B cell (primary cell): ENCODE measurements at regions not wholly inside any gene's neighbourhood (a gene's known extent, or its start where the extent isn't known, plus 50 kb on each side); places are given as distances from the start of the nearest gene placed in this dataset.

Experiments
- ATAC-seq: fragments of 200-7000 bp; cut with Tn5 transposase; one replicate; pipeline ENCODE4 v1.10.0; 2021; ENCODE audit warnings: low read depth, mild to moderate bottlenecking, moderate number of reproducible peaks, moderate library complexity
- CTCF ChIA-PET: fragments of 350-600 bp; sonication (Branson Sonifier 250); formaldehyde crosslinking; loops from one replicate; lab custom pipeline; 2021; ENCODE audit warnings: antibody characterized with exemption, inconsistent platforms; lab: Charles Lee
- POLR2A ChIA-PET: fragments of 350-600 bp; sonication (Branson Sonifier 250); formaldehyde crosslinking; loops from one replicate; lab custom pipeline; 2021; ENCODE audit warnings: antibody characterized with exemption; lab: Charles Lee
- DNase-seq: peaks from one replicate; pipeline ENCODE4 v3.0.0; 2013
- H2AFZ ChIP-seq: 2 replicates; pipeline ENCODE4 v1.6.1; 2012; ENCODE audit warnings: mild to moderate bottlenecking, low read depth, low read length; ENCODE audit not compliant: insufficient read depth, poor library complexity, severe bottlenecking
- H3K27ac ChIP-seq, 2 donors: 1 replicate in 1 of 2; 2 replicates in 1 of 2; pipeline ENCODE4 v1.5.1; 2012 to 2013; ENCODE audit warnings: low read length in 2 of 2, mild to moderate bottlenecking in 2 of 2, moderate library complexity in 1 of 2
- H3K27me3 ChIP-seq, 4 experiments: fragments of 200-600 bp in 1 of 4; sonication (generic) in 1 of 4; replicated peaks in 1 of 4; 1 replicate in 2 of 4; 2 replicates in 2 of 4; pipeline versions ENCODE4 v1.6.1 to v1.7.0; 2013 to 2016; ENCODE audit warnings: low read length in 3 of 4, mild to moderate bottlenecking in 2 of 4, mixed read lengths in 1 of 4, moderate library complexity in 1 of 4; ENCODE audit not compliant: insufficient read depth in 4 of 4, control insufficient read depth in 3 of 4; ENCODE audit errors: control extremely low read depth in 1 of 4
- H3K36me3 ChIP-seq, 2 experiments: replicated peaks in 1 of 2; 1 replicate in 1 of 2; 2 replicates in 1 of 2; pipeline versions ENCODE4 v1.6.1 to v1.7.1; 2013; ENCODE audit warnings: low read length in 1 of 2; ENCODE audit not compliant: insufficient read depth in 2 of 2, control insufficient read depth in 1 of 2; ENCODE audit errors: control extremely low read depth in 1 of 2, extremely low read depth in 1 of 2
- H3K4me1 ChIP-seq, 2 donors: fragments of 200-600 bp in 1 of 2; sonication (generic) in 1 of 2; 1 replicate in 1 of 2; 2 replicates in 1 of 2; pipeline versions ENCODE4 v1.5.1 to v1.6.1; 2013 to 2017; ENCODE audit warnings: low read length in 2 of 2; ENCODE audit not compliant: control insufficient read depth in 2 of 2, insufficient read depth in 2 of 2
- H3K4me2 ChIP-seq: replicated peaks from 2 replicates; pipeline ENCODE3; 2012; ENCODE audit warnings: mild to moderate bottlenecking, low read depth, low read length; ENCODE audit not compliant: poor library complexity, severe bottlenecking
- H3K4me3 ChIP-seq, 5 experiments: fragments of 200-600 bp in 1 of 5; sonication (generic) in 1 of 5; 1 replicate in 3 of 5; 2 replicates in 2 of 5; pipeline versions ENCODE4 v1.5.1 to v1.7.0; 2011 to 2016; ENCODE audit warnings: low read length in 4 of 5, mild to moderate bottlenecking in 4 of 5, low read depth in 2 of 5, control low read depth in 1 of 5, moderate library complexity in 1 of 5; ENCODE audit not compliant: insufficient read depth in 1 of 5; ENCODE audit errors: control extremely low read depth in 1 of 5, extremely low read depth in 1 of 5
- H3K79me2 ChIP-seq: fragments of 200-600 bp; sonication (generic); one replicate; pipeline ENCODE4 v1.6.0; 2016; ENCODE audit warnings: low read length; ENCODE audit not compliant: control insufficient read depth, insufficient read depth
- H3K9ac ChIP-seq: fragments of 200-600 bp; sonication (generic); 2 replicates; pipeline ENCODE4 v1.6.1; 2017; ENCODE audit warnings: mild to moderate bottlenecking, low read length, moderate library complexity
- H3K9me3 ChIP-seq, 3 donors: one replicate each; pipeline versions ENCODE4 v1.6.1 to v1.7.1; 2013; ENCODE audit warnings: low read length in 2 of 3; ENCODE audit not compliant: control insufficient read depth in 2 of 3, insufficient read depth in 1 of 3; ENCODE audit errors: control extremely low read depth in 1 of 3
- H4K20me1 ChIP-seq: 2 replicates; pipeline ENCODE4 v1.6.0; 2012; ENCODE audit warnings: mild to moderate bottlenecking, low read length; ENCODE audit not compliant: insufficient read depth, control insufficient read depth, poor library complexity, severe bottlenecking
- H3K27ac Mint-ChIP-seq: one replicate; pipeline ENCODE4 v1.8.0; 2021; ENCODE audit warnings: mixed read lengths
- H3K27me3 Mint-ChIP-seq: one replicate; pipeline ENCODE4 v1.8.0; 2021; ENCODE audit warnings: mixed read lengths
- H3K4me1 Mint-ChIP-seq: one replicate; pipeline ENCODE4 v1.8.0; 2021; ENCODE audit warnings: mixed read lengths
- H3K4me3 Mint-ChIP-seq: one replicate; pipeline ENCODE4 v1.8.0; 2021; ENCODE audit warnings: mixed read lengths
- H3K9me3 Mint-ChIP-seq: one replicate; pipeline ENCODE4 v1.8.0; 2022; ENCODE audit warnings: mixed read lengths; ENCODE audit not compliant: insufficient read depth
- CTCF ChIP-seq: fragments of 200-600 bp; IDR thresholded peaks from one replicate; pipeline ENCODE4 v1.8.0; 2022; ENCODE audit warnings: antibody characterized with exemption, mild to moderate bottlenecking
- EZH2 ChIP-seq: IDR thresholded peaks from 2 replicates; pipeline ENCODE4 v1.6.1; 2012; ENCODE audit warnings: borderline replicate concordance, low read depth, mild to moderate bottlenecking, moderate library complexity, low read length; ENCODE audit not compliant: insufficient read depth, poor library complexity, severe bottlenecking
- WGBS: methylation state at CpG from one replicate; pipeline ENCODE4 v1.1.5; 2013; ENCODE audit warnings: missing lambda C conversion rate; ENCODE audit not compliant: insufficient coverage; 5-methylcytosine and 5-hydroxymethylcytosine counted together
- intact Hi-C: fragments of 100-400 bp; cut with micrococcal nuclease; formaldehyde crosslinking; loops from one replicate; pipeline ENCODE4 v1.10.0; 2022

GRCh38 chr12:92416385-92416812 is 270.8 kb upstream of the BTG1 start:
- DNase-seq (no peak), ATAC-seq (no peak)
- Histone ChIP-seq H3K36me3 (no peaks in the 10 kb centered on the region), H2AFZ (no peak overlapping the region), H3K79me2 (no peaks in the 10 kb centered on the region), H3K9me3 (no peaks in the 10 kb centered on the region), H3K27me3 (no peaks in the 10 kb centered on the region), H4K20me1 (no peaks in the 10 kb centered on the region), H3K4me3 (no peak overlapping the region), H3K4me1 (peaks cover 14 to 20% of the 10 kb centered on the region in 2 donors), H3K9ac (no peak overlapping the region), H3K4me2 (no peak overlapping the region), H3K27ac (no peak overlapping the region)
- CTCF ChIA-PET: interaction anchor here (1.3 kb wide), 1 partner anchor 8 kb away, joined by 8 read pairs; no protein-coding TSS in a partner anchor
- intact Hi-C loops: no loop called here
- POLR2A ChIA-PET: no interaction called here
- peaks cover 2% of the 10 kb centered on the region for H3K9me3 Mint-ChIP-seq
- 100% methylated on average over 1 of the region's 4 CpGs for WGBS
- TF ChIP-seq CTCF: no peak
- no peak for TF ChIP-seq EZH2
- H3K4me1 Mint-ChIP-seq: peaks cover 31% of the 10 kb centered on the region
- no peaks in the 10 kb centered on the region for H3K27me3 Mint-ChIP-seq
- no peak overlapping the region for H3K27ac Mint-ChIP-seq
- no peak overlapping the region for H3K4me3 Mint-ChIP-seq

GRCh38 chr12:92414170-92415070 is 268.8 kb upstream of the BTG1 start:
- ChIA-PET POLR2A (interaction anchor here (0.6 to 0.8 kb wide), 2 partner anchors 13 kb away, joined by 3 read pairs; no protein-coding TSS in a partner anchor), CTCF (interaction anchor here (1.6 kb wide), 1 partner anchor 21 kb away, joined by 4 read pairs; no protein-coding TSS in a partner anchor)
- WGBS: no CpG with 5 or more reads among the region's 5 CpGs

More at GRCh38 chr12:92414170-92415070, 268.8 kb upstream of the BTG1 start:
- Mint-ChIP-seq H3K9me3 (no peaks in the 10 kb centered on the region), H3K4me1 (peaks cover 27% of the 10 kb centered on the region), H3K4me3 (no peak overlapping the region), H3K27me3 (no peaks in the 10 kb centered on the region), H3K27ac (no peak overlapping the region)
- peaks cover 3% of the 10 kb centered on the region for H3K79me2 ChIP-seq
- peaks cover under 1 to 2% of the 10 kb centered on the region in 2 donors for H3K4me1 ChIP-seq
- DNase-seq (no peak), ATAC-seq (no peak)
- no peaks in the 10 kb centered on the region for H4K20me1 ChIP-seq
- H3K27me3 ChIP-seq: no peaks in the 10 kb centered on the region
- H3K36me3 ChIP-seq: no peaks in the 10 kb centered on the region
- H3K9ac ChIP-seq: no peak overlapping the region
- no peak overlapping the region for H2AFZ ChIP-seq
- TF ChIP-seq CTCF: no peak
- TF ChIP-seq EZH2: no peak
- no peaks in the 10 kb centered on the region for H3K9me3 ChIP-seq
- no peak overlapping the region for H3K27ac ChIP-seq
- intact Hi-C loops: no loop called here
- H3K4me3 ChIP-seq: no peak overlapping the region
- H3K4me2 ChIP-seq: no peak overlapping the region
